Effector CD4-positive, alpha-beta T cell (primary cell): ENCODE measurements at regions not wholly inside any gene's neighbourhood (a gene's known extent, or its start where the extent isn't known, plus 50 kb on each side); places are given as distances from the start of the nearest gene placed in this dataset.
"Not testable (repeated sequence)": the region's sequence is repeated elsewhere in the genome, so short reads cannot be mapped to it uniquely, and the experiment has no call there.

Experiments used
- DNase-seq: peaks from one replicate; pipeline ENCODE4 v3.0.0-alpha.2; 2020

- DNase-seq: no peak
Observed at GRCh38 chrX:111041018-111041462, 55.0 kb upstream of the PAK3 start.

- no peak for DNase-seq
Observed at GRCh38 chrX:111040377-111041017, 55.5 kb upstream of the PAK3 start.

GRCh38 chrX:111039606-111040005, 56.4 kb upstream of the PAK3 start:
- no peak for DNase-seq

GRCh38 chrX:111035991-111036390, 60.0 kb upstream of the PAK3 start:
- DNase-seq: no peak

GRCh38 chrX:111035256-111035655, 60.7 kb upstream of the PAK3 start:
- no peak for DNase-seq

GRCh38 chrX:111022998-111023397, 73.0 kb upstream of the PAK3 start:
- not testable (repeated sequence) for DNase-seq

GRCh38 chrX:111020283-111020682, 75.7 kb upstream of the PAK3 start:
- DNase-seq: no peak

- no peak for DNase-seq
Observed at GRCh38 chrX:111013778-111014455, 82.1 kb upstream of the PAK3 start.

- DNase-seq: no peak
Observed at GRCh38 chrX:111010111-111010510, 85.9 kb upstream of the PAK3 start.

- no peak for DNase-seq
Observed at GRCh38 chrX:111009256-111009655, 86.7 kb upstream of the PAK3 start.

GRCh38 chrX:111008126-111008525, 87.9 kb upstream of the PAK3 start:
- DNase-seq: no peak

- no peak for DNase-seq
Observed at GRCh38 chrX:111007238-111007637, 88.8 kb upstream of the PAK3 start.

GRCh38 chrX:111006116-111006515, 89.9 kb upstream of the PAK3 start:
- no peak for DNase-seq

- DNase-seq: no peak
Observed at GRCh38 chrX:111005166-111005565, 90.8 kb upstream of the PAK3 start.

GRCh38 chrX:111003118-111003517, 92.9 kb upstream of the PAK3 start:
- no peak for DNase-seq

GRCh38 chrX:110992611-110993010, 103.4 kb upstream of the PAK3 start:
- DNase-seq: peak; percentile 3

- no peak for DNase-seq
Observed at GRCh38 chrX:110989869-110990268, 106.1 kb upstream of the PAK3 start.

- no peak for DNase-seq
Observed at GRCh38 chrX:110989447-110989846, 106.5 kb upstream of the PAK3 start.

GRCh38 chrX:110987292-110987691, 108.7 kb upstream of the PAK3 start:
- DNase-seq: no peak

- DNase-seq: no peak
Observed at GRCh38 chrX:110985470-110985869, 110.5 kb upstream of the PAK3 start.

- no peak for DNase-seq
Observed at GRCh38 chrX:110983024-110983423, 113.0 kb upstream of the PAK3 start.

GRCh38 chrX:110966839-110967238, 129.2 kb upstream of the PAK3 start:
- no peak for DNase-seq

- no peak for DNase-seq
Observed at GRCh38 chrX:110966091-110966454, 129.9 kb upstream of the PAK3 start.

- no peak for DNase-seq
Observed at GRCh38 chrX:110965409-110966090, 130.4 kb upstream of the PAK3 start.
